ENCODE measurements at regions not wholly inside any gene's neighbourhood (a gene's known extent, or its start where the extent isn't known, plus 50 kb on each side); places are given as distances from the start of the nearest gene placed in this dataset.
"Not testable (repeated sequence)": the region's sequence is repeated elsewhere in the genome, so short reads cannot be mapped to it uniquely, and the experiment has no call there.

GRCh38 chr3:95521396-95521795 is 1293.0 kb upstream of the EPHA6 start:
- no peak for DNase-seq

GRCh38 chr3:95522449-95522848 is 1291.9 kb upstream of the EPHA6 start:
- DNase-seq = no peak

GRCh38 chr3:95539950-95540483 is 1274.4 kb upstream of the EPHA6 start:
- DNase-seq = no peak

- DNase-seq = no peak
Measured at GRCh38 chr3:95565502-95565901, 1248.9 kb upstream of the EPHA6 start.

GRCh38 chr3:95567346-95567745 is 1247.0 kb upstream of the EPHA6 start:
- no peak for DNase-seq

DNA sequence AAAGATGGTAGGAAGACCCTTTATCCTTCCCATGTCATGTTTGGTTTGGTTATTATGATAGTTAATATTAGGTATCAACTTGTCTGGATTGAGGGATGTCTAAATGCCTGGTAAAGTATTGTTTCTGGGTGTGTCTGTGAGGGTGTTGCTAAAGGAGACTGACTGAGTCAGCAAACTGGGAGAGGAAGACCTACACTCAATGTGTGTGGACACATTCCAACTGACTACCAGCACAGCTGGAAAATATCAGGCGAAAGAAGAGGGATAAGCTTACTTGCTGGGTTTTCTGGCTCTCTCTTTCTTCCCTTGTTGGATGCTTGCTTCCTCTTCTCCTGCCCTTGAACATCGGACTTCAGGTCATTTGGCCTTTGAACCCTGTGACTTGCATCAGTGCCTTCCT is 1227.6 kb upstream of the EPHA6 start:
- DNase-seq = no peak

- not testable (repeated sequence) for DNase-seq
Measured at GRCh38 chr3:95587641-95588040, 1226.8 kb upstream of the EPHA6 start.

DNA sequence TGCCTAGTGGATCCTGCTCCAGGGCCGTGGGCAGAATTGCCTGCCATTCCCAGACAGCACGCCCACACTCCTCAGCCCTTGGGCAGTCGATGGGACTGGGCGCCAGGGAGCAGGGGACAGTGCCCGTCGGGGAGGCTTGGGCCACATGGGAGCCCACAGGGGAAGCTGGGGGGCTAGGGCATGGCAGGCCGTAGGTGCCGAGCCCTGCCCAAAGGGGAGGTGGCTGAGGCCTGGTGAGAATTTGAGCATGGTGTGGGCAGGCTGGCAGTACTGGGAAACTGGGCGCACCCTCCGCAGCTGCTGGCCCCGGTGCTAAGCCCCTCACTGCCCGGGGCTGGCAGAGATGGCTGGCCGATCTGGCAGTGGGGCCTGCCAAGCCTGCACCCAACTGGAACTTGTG is 1225.9 kb upstream of the EPHA6 start:
- no peak for DNase-seq

GRCh38 chr3:95595416-95596075 is 1218.8 kb upstream of the EPHA6 start:
- DNase-seq = no peak

- no peak for DNase-seq
Measured at GRCh38 chr3:95607926-95608325, 1206.5 kb upstream of the EPHA6 start.

GRCh38 chr3:95609411-95609810 is 1205.0 kb upstream of the EPHA6 start:
- no peak for DNase-seq

DNA sequence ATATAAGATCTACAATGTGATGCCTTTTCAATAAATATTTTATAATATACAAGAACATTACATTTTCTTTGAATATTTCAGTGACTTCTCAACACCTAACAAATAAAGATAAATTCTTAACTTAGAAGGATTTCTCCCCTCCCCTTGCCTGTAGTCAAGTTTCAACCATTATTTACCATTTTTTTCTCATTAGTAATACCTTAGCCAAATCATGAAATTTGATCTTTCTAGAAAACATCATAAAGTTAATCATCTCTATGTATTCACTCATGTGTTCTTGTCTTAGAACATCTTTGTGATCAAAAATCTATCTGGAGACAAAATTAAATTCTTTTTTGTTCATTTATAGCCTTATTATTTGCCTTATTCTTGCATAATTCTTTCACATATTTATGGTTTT is 1201.8 kb upstream of the EPHA6 start:
- DNase-seq = no peak

DNA sequence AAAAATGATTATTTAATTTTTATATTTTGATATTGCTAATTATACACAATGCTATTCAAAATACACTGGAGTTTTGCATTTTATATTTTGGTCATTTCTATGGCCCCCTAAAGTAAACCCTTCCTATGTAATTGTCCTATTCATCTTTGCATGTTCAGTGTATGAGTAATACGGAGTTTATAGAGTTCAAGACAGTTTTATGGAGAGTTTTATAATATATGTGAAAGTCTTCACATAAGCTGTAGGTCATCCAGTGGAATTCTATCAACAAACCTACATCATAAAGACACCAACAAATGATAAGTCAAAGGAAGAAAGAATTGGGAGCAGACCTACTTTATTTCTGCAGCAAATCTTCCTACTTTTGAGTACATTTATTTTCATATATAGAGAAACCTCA is 1200.4 kb upstream of the EPHA6 start:
- DNase-seq = no peak

GRCh38 chr3:95615592-95616310 is 1198.6 kb upstream of the EPHA6 start:
- DNase-seq = no peak

- DNase-seq = no peak
Measured at GRCh38 chr3:95626107-95626506, 1188.3 kb upstream of the EPHA6 start.

DNA sequence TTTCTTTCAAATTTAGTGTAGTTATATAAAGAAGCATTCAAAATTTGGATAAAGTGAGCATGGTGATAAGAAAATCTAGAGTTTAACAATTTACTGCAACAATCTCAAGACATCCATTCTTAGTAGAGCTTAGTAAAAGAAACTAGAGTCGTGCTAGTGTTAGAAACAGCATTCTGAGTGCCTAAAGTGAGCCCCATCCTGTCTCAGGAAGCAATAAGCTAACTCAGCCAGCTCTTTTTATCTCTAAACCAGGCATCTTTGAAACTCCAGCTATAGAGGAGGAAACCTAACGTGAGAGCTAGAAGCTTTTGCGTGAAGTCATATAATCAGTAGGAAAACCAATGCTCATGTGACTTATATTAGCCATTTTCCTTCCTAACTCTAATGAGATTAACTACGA is 1187.1 kb upstream of the EPHA6 start:
- DNase-seq = no peak

GRCh38 chr3:95627697-95628096 is 1186.7 kb upstream of the EPHA6 start:
- no peak for DNase-seq

DNA sequence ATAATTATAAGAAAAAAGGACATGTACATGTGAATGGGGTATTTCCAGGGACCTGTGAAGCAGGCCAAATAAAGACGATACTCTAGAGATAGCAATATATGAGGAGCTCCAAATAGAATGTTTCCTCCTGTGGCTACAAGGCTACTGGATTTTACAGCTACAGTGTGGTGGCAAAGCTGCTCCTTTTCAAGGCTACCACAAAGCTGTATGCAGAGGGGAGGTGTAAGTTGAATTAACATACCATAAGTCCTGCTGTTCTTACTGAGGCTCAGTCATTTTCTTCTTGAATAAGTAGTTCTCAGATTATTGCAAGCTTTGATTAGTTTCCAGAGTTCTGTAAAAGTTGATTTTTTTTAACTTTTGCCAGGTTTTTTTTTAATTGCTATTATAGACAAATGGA is 1184.6 kb upstream of the EPHA6 start:
- no peak for DNase-seq

- DNase-seq = no peak
Measured at GRCh38 chr3:95645291-95645690, 1169.1 kb upstream of the EPHA6 start.

DNA sequence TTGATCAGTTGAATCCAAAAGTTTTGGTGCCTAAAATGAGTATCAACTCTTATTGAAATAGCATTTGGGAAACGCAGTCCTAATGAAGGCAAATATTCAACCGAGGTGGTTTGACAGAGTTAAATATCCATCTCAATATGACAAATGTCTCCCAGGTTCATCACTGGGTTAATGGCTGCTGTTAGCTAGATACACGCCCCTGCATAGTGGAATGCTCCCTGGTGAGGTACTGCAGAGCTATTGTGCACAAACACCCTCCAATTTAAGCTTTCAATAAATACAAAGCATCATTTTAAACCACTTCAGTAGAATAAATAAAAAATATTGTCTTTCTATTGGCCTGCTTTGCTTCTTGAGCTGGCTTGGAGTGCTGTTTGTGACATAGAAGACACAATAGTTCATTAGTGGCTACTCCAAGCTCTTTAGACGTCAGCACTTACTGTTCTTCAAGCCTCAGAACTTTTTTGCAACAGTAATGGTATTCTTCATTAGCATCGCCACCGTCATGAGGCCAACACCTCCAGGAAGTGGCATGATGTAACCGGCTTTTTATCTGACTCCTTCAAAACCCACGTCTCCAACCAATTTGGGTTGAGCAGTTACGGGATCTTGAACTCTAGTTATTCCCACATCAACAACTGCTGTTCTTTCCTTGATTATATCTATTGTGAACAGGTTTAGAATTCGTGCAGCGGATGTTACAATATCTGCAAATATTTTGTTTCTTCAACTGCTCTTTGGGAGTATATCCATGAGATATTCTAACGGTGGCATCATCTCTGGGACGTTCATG is 1159.6 kb upstream of the EPHA6 start:
- no peak for DNase-seq

GRCh38 chr3:95655363-95655986 is 1158.9 kb upstream of the EPHA6 start:
- no peak for DNase-seq

DNA sequence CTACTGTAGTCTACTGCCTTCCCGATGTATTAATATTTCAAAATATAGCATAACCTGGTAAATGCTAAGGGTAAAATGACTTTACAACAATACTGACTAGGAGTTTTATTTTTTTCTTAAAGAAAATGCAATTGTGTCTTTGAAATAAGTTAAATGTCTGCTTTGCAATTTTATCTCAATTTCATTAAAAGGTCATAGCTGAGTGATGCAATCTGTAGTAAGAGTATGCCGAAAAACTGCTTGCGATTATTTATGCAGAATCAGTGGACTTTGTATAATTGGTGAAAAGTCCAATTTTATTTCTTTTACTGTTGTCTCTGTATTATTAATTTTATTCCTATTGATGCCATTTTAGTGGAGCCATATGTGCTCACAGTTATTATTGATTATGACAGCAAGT is 1143.6 kb upstream of the EPHA6 start:
- DNase-seq = no peak

DNA sequence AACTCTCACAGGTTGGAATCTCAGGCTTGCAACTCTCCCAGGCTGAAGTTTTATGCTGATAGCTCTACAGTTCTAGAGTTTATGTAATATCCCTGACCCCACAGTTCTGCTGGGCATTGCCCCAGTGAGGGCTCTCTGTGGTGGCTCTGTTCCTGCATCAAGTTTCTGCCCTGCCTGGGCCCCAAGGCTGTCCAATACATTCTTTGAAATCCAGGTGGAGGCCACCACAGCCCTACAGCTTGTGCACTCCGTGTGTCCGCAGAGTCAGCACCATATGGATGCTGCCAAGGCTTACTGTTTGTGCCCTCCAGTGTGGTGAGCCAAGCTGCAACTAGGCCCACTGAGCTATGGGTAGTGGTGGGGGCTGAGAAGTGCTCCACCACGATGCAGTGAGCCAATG is 1141.2 kb upstream of the EPHA6 start:
- no peak for DNase-seq

Measured in suppressor macrophage (primary cell).